GM18502 (cell line): ENCODE measurements at regions not wholly inside any gene's neighbourhood (a gene's known extent, or its start where the extent isn't known, plus 50 kb on each side); places are given as distances from the start of the nearest gene placed in this dataset.
A peak's percentile ranks its signal among the peaks of the same experiment; 100 is the strongest.

ENCODE experiments used
- ATAC-seq: cut with Tn5 transposase; IDR thresholded peaks from one replicate; pipeline ENCODE4 v1.9.1; 2021; ENCODE audit warnings: mild to moderate bottlenecking; ENCODE audit not compliant: unreplicated experiment, poor library complexity

DNA sequence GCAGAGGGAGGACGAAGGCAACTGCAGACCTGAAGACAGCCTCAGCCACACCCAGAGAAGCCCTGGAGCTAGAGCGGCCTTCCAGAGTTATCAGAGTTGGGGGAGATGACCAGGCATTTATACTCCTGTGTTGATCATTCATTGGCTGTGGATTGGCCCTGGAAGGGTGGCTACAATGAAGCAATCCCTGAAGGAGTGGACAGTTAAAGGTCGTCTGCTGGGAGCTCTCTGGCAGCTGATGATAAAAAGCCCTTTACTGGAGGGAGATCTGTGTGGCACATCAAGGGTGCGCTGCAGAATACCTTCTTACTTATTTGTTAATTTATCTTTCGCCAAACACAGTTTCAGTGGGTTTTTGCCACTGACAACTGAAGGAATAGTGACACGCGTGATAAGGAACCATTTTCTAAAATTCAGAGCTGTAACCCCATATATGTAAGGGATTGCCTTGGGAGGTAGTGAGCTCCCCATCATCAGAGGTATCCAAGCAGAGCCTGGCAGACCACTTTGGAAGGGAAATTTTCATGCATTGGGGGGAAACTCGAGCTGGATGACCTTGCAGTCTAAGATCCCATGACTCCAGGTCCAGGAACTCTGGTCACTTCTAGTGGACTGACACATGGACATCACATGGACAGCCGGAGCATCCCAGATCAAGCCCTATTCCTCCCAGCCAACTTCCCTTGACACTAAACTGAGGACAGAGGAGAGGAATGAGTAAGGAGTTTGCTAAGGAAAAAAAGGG, 126.4 kb upstream of the GADD45A start:
- no peak for ATAC-seq

- ATAC-seq, result no peak
Measured at GRCh38 chr1:67559222-67559700, 125.7 kb upstream of the GADD45A start.

GRCh38 chr1:67560580-67561255, 124.3 kb upstream of the GADD45A start:
- ATAC-seq, result no peak

- peak; percentile 90 for ATAC-seq
Measured at GRCh38 chr1:67561704-67562113, 123.3 kb upstream of the GADD45A start.

- ATAC-seq, result no peak
Measured at GRCh38 chr1:67563684-67564083, 121.3 kb upstream of the GADD45A start.

- no peak for ATAC-seq
Measured at GRCh38 chr1:67564193-67564592, 120.8 kb upstream of the GADD45A start.

DNA sequence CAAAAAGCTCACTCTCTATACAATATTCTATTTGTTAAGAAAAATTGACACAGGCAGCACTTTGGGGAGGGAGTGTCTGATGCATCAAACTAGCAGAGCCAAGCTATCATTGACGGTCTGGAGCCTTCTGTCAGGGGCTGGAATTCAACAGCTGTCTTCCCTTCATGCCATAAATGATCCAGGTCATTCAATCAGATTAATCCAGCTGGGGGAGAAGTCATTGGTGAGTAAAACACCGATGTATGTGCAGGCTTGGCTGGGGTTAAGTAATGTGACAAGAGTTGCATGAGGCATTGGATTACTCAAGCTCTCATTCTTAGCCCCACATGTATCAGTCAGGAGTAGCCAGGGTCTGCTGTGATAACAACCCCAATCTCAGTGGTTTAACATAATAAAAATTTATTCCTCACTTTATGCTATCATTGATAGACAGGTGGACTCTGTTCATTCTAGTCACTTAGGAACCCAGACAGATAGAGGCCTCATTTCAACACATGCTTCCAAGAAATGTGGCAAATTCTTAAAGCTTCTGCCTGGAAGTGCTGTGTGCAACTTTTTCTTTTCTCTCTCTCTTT, 118.1 kb upstream of the GADD45A start:
- ATAC-seq, result no peak

DNA sequence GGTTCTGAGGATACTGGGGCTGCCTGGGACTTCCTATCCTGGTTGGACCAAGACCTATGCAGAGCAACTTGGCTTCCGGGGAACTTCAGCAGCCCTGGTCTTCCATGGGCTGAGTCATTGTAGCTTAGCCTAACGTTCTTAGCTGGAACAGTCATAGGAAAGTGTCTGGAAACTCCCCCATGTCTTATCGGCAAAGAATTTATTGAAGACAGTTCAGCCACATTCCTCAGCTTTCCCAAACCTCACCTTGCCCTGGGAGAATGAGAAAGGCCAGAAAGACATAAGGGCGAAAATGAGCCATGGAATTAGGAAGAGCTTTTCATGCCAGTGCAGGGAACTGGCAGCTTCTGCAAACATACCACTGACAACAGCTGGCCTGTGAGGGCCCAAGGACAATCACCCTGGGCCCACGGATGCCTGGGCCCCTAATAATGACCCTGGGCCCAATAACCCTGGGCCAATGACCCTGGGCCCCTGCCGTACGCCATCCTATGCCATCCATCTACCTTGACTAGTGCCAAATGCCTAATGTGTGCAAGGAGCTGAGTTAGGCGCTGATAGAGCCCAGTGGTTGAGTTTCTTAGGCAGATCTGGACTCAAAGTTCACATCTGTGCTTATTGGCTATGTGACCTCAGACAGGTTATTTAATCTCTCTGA, 114.4 kb upstream of the GADD45A start:
- ATAC-seq, result no peak

DNA sequence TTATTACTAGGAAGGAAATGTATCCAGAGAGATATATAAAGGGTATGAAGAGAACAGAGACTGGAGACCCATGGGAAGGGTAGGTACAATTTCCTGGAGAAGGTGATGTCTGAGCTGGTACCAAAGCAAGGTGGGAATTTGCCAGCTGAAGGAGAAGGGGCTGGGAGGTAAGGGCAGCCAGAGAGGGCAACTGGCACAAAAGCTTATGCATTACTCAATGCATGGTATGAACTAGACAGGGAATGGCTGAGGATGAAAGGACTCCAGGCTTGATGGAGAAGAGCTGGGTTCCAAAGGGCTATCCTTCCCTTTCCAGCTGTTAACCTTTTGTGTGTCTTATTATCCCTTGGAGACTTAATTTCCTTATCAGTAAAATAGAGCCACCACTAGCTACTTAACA, 113.6 kb upstream of the GADD45A start:
- no peak for ATAC-seq

DNA sequence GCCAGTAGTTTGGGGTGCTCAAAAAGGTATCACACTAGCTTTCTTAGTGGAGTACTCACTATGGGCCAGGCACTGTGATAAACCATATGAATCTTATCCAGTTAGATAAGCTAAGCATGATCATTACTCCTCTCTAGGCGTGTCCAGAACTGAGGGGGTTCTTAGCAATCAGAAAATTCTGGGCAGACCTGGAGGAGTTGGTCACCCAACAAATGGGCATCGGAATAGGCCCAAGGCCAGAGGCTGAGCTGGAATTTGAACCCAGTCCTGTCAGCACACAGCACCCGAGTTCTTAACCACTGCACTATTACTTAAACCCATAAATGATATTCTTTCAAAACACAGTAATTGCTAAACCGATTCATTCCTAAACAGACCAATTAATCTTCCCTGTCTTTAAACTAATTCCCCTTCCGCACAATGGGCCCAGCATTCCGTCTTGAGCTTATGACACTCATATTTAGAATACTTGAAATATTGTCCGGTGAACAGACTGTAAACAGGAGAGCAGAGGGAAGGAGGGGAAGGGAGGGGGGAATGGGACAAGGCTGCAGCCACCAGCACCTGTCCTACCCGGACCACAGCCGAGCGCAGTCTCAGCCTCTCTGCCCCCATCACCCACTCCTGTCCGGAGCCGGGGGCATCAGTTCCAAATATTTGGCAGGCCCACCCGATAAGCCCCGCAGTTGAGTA, 113.0 kb upstream of the GADD45A start:
- ATAC-seq, result no peak

GRCh38 chr1:67572594-67573221, 112.3 kb upstream of the GADD45A start:
- ATAC-seq, result no peak

DNA sequence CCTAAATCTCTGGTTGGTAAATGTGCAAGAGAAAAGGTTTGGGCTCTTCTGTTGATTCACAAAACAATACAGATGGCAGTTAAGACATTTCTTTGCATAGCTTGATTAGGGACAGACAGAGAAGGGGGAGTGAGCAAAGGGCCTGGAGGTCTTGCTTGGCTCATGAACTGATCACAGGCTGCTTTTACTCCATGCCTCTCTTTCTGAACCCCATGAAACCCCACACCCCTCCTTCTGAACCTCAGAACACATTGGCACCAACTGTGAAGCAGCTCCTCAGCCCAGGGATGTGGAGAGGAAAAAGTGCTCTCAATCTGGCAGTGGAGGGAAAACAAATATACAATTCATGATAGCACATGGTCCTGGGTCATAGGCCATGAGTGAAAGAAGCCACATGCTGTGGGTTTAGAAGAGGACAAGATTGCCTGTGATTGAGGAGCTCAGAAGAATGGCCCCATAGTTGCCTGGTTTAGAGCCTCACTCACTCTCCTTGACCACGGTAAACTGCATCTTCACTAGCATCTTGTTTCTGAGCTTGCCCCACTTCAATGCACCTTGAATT, 111.6 kb upstream of the GADD45A start:
- ATAC-seq, result no peak

DNA sequence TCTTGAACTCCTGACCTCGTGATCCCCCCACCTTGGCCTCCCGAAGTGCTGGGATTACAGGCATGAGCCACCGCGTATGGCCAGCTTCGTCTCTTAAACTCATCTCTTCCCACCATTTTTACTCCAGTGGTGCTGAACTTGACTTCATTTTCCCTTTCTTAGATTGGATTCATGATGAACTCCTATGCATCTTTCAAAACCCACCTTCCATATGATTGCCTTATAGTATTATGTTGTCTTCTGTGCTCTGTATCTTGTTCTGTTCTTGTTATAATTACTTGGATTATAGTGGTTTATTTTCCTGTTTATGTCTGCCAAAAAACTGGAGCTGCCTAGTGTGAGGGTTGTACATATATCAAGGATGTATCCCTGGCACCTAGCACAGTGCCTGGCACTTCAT, 110.8 kb upstream of the GADD45A start:
- ATAC-seq, result no peak

- ATAC-seq, result no peak
Measured at GRCh38 chr1:67575861-67576260, 109.1 kb upstream of the GADD45A start.

DNA sequence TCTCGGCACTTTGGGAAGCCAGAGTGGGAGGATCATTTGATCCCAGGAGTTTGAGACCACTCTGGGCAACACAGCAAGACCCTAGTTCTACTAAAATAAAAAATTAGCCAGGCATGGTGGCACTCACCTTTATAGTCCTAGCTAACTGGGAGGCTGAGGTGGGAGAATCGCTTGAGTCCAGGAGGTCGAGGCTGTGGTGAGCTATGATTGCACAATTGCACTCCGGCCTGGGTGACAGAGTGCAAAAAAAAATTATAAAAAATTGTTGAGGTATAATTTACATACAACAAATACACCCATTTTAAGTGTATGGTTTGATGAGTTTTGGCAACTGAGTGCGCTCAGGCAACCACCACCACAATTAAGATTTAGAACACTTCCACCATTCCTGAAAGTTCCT, 108.5 kb upstream of the GADD45A start:
- ATAC-seq, result no peak

- no peak for ATAC-seq
Measured at GRCh38 chr1:67577646-67578045, 107.4 kb upstream of the GADD45A start.

GRCh38 chr1:67578397-67579020, 106.5 kb upstream of the GADD45A start:
- ATAC-seq, result no peak

GRCh38 chr1:67579623-67580394, 105.2 kb upstream of the GADD45A start:
- ATAC-seq, result no peak
